HG03469 (cell line): ENCODE measurements at regions not wholly inside any gene's neighbourhood (a gene's known extent, or its start where the extent isn't known, plus 50 kb on each side); places are given as distances from the start of the nearest gene placed in this dataset.
"Not testable (repeated sequence)": the region's sequence is repeated elsewhere in the genome, so short reads cannot be mapped to it uniquely, and the experiment has no call there.

Experiments used
- ATAC-seq: cut with Tn5 transposase; IDR thresholded peaks from one replicate; pipeline ENCODE4 v1.9.1; 2021; ENCODE audit warnings: mild to moderate bottlenecking, moderate library complexity, moderate number of reproducible peaks; ENCODE audit not compliant: unreplicated experiment

DNA sequence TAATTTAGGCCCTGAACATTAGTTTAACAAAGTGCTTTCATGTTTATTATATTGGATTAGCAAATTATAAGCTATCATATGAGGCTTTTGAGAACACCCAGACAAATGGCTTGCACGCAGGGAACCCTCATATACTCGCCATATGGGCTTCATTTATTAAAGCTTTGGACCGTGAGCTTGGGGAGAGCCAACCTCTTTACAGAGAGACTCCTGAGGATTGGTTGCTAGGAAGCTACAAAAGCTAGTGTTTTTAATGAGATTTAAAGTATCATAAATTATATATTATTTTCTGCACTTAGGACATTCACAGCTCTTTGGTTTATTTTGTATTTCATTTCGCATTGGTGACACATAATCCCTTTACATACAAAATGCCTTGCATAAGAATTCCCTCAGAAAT is 193.8 kb upstream of the TOX3 start:
- no peak for ATAC-seq

DNA sequence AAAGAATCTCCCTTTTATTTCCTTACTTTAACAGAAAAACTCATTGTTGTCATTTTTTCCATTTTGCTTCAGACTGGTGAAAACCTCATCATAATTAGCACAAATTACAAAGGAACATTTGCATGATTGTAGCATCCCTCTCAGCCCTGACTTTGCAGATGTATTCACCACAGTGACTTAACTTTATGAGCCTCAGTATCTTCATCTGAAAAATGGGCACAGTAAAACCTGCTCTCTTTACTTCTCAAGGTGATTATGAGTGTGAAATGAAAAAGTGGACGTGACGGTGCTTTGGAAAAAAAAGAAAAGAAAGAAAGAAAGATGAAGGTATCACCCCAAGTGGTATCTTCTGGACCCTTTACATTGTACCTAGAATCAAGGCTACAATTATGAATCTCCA is 193.4 kb upstream of the TOX3 start:
- no peak for ATAC-seq

DNA sequence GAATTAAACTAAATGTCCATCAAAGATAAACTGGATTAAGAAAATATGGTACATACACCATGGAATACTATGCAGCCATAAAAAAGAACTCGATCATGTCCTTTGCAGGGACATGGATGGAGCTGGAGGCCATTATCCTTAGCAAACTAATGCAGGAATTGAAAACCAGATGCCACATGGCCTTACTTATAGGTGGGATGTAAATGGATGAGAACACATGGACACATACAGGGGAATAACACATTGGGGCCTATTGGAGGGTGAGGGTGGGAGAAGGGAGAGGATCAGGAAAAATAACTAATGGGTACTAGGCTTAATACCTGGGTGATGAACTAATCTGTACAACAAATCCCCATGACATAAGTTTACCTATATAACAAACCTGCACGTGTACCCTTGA is 192.0 kb upstream of the TOX3 start:
- not testable (repeated sequence) for ATAC-seq

DNA sequence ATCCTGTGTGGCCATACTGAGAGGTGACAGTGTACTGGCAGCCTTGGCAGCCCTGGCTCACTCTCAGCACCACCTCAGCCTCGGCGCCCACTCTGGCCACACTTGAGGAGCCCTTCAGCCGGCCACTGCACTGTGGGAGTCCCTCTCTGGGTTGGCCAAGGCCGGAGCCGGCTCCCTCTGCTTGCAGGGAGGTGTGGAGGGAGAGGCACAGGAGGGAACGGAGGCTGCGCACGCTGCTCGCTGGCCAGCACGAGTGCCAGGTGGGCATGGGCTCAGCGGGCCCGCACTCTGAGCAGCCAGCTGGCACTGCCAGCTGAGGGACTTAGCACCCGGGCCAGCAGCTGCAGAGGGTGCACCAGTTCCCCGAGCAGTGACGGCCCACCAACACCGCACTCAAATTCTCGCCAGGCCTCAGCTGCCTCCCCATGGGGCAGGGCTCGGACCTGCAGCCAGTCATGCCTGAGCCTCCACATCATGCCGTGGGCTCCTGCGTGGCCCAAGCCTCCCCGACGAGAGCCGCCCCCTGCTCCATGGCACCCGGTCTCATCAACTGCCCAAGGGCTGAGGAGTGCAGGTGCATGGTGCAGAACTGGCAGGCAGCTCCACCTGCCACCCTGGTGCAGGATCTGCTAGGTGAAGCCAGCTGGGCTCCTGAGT is 184.4 kb upstream of the TOX3 start:
- no peak for ATAC-seq

DNA sequence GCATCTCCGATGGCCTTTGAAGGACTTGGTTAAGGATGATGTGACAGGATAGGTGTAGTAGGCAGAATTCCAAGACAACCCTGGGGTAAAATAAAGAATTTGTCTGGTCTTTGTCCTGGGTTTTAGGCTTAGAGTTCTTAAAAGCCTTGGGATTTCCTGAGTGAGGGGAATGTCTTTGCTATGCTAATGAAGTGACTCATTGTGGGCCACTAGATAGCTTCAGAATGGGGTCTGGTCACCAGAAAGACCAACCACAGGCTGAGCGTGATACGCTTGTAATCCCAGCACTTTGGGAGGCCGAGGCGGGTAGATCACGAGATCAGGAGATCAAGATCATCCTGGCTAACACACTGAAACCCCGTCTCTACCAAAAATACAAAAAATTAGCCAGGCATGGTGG is 182.8 kb upstream of the TOX3 start:
- no peak for ATAC-seq

DNA sequence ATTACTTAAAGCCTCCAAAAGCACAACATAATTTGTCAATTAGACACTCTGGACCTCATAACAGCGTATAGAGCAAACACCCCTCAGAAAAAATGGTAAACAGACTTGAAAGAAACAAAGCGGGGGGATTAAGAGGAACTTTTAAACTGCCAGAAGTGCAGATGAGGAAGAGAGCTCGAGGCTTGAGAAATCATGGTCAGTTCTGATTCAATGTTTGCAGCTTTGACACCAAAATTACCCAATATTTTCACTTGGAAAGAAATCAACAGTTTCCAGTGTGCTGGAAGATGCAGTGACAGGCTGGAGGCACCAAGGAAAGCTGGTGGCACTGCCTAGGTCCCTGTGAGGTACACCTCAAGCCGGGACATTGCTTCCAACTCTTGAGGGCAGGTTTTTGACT is 180.9 kb upstream of the TOX3 start:
- ATAC-seq: no peak

DNA sequence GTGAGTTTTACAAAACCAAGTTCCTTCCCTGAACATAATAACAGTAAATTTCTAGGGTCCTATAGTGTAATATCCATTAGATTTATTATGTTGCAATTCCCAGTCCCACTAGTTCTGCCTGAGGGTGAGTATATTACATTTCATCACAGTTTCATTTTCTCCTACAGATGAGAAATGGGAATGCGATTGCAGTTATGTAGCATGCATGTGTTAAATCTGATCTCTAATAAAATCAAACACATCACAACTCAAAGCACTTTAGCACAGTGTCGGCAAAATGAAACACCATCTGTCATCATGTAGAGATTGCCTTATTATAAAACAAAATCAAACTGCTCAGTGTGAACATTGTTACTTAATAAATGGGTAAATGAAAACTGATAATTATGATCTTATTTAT is 180.5 kb upstream of the TOX3 start:
- no peak for ATAC-seq

DNA sequence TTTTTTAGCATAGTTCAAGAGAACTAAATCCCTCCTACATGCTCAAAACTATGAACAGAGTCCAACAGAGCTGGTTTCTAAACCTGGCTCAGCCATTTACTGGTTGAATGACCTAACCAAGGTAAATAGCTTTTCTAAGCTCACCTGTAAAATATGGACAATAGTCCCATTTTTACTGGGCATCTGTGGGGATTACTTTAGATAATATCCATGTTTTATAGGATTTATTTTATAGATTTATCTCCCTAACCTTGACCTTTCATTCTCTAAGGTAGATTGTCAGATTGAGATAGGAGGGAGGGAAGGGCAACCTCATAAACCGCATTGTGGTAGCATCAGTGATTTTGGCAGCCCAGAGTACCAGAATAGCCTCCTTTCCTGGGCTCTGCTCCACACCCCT is 178.5 kb upstream of the TOX3 start:
- ATAC-seq: no peak

DNA sequence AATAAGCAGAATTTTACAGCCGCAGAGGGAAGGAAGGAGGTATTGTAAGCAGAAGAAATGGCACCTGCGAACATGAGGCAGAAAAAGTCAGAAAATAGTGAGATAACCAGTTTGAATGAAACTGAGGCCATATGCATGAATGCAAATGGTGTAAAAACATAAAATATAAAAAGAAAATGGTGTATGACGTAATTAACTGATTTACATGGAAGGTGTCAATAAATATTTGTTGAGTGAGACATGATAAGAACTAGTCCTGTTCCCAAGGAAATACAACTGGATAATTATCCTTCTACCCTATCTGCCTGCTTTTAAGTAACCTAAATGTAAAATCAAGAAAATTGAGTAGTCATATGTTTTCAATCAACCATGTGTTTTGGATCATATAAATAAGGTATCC is 178.1 kb upstream of the TOX3 start:
- ATAC-seq: no peak

DNA sequence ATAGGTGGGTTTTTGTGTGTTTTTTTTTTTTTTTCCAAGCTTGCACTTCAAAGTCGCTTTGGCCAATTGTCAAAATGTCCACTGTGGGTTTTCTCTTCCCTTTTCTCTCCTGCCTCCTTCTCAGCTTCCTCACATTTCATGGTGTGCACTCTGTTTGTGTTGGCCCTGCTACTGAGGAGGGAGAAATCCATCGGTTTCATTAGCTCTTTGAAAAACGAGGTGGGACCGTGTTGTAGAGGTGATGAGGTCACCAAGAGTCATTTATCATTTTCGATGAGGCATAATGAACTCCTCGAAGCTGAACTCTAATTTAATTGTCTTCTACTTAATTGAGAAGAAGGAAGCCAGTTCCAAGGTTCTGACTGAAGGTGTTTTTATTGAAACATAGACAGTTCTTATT is 174.4 kb upstream of the TOX3 start:
- no peak for ATAC-seq

DNA sequence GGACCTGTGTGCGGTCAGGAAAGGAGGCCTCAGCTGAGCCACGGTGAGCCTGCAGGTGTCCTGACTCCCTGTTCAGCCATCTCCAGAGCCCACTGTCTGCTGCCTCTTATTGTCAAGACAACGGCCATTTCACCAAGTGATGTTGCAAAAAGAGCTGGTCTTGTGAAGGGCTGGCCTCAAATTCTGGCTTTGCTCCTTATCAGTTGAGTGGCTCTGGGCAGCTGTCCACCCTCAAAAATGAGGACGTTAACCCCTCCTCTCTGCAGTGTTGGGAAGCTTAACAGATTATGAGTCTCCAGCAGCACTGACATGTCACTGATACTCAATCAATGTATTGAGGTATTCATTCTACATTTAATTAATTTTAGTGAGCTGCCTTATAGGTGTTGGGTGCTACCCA is 171.1 kb upstream of the TOX3 start:
- no peak for ATAC-seq

DNA sequence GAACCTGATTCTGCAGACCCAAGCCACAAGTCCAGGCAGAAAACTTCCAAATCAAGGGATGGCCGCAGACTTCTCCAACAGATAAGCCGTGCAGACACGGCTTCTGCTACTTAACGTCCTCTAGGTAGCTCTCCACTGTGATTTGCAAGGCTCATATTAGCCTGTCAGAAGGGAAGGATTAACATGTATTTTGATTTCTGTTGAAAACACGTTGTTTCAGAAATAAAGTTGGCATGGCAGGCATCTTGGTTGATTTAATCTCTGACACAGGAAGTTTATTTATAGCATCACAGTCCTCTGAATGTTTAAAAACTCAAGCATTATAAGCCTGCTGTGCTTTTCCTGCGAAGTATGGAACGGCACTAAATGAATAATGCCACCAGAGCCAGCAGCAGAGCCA is 166.8 kb upstream of the TOX3 start:
- ATAC-seq: no peak

DNA sequence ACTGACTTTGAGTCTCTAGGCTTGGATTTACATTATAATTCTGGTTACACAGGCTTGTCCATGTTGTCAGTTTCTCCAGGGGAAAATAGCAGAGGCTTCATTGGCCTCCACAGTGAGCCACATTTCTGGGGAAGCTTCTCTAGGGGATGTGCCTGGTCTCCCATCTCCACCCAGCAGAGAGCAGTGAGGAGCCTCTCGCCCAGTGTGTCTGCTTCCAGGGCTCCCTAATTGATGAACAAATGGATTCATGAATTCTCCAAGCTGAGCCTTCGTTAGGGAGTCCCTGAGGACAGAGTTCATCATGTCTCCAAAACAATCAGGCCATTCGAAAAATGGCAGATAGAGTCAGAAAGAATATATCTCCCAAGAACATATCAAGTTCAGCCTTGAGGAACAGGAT is 162.4 kb upstream of the TOX3 start:
- ATAC-seq: no peak

DNA sequence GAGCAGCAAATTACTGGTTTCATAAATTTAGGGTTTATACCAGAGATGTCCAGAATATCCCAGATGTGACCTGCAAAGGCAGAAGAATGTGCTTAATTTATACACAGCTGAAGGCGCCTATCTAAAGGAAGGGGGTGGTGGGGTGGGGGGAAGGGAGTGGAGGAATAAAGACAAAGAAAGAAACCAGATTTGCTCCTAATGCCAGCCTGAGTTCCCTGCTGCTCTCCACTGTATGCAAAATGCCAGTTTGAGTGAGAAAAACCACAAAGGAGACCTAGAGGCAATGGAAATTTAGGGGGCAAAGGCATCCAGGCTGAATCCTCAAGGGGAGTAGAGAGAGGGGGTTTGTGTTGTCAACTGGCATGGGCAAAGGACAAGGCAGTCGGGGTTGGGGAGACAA is 161.5 kb upstream of the TOX3 start:
- ATAC-seq: no peak

DNA sequence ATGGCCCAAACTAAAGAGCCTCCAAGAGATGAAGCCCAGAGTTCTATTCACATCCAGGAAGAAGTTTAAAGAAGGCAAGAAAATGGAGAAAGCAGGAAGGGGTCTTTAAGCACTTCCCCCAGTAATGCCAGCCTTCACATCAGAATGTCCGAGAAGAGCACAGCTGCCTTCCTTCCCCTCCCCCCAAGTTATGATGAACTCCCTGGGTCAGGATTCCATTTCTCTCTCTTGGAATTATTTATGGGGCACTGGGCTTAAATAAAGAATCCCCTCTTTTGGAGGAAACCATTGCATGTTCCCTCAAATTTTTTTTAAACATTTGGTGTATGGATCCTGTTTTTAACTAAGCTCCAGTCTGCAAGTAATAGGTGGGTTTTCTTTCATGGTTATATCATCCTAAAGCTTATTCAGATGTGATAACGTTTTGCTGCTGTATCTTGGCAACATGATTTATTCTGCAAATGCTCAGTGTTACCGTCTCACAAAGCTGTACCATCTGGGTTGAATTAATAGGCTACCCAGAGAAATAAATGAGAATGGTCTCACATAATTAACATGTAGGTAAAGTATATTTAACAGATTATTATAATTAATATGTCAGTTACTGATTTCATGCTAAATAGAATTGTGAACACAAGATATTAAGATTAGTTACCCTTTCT is 160.9 kb upstream of the TOX3 start:
- ATAC-seq: no peak

DNA sequence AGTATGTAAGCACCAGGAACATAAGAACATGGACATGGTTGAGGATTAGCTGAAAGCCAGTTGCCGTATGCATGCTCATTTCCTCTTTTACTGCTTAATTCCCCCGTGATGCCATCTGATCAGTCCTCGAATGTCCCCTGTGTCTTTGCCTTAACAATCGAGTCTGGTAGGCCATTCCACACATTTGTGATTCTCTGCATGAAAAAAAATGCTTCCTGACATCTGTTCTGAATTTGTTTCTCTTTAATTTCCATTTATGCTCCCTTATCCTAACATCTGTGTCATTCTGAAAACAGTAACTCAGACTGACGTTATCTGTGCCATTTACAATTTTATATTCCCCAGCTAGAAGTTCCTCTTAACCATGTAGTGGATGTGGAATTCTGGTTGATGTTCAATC is 158.2 kb upstream of the TOX3 start:
- ATAC-seq: no peak

DNA sequence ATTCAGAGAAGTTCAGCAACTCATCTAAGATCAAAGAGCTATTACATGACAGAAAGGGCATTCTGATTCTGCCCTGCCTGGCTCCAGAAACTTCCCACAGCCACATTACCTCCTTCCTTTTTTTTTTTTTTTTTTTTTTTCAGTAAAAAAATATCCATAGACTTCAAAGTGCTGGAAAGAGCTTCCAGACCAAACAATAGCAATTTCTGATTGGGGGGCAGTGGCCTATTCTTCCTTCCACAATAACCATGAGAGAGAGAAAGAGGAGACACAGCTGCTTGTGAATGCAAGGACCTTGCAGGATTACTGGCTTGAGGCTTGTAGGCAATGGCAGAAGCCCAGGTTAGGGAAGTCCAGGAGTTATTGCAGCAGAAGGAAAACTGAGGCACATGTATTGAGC is 151.0 kb upstream of the TOX3 start:
- no peak for ATAC-seq

DNA sequence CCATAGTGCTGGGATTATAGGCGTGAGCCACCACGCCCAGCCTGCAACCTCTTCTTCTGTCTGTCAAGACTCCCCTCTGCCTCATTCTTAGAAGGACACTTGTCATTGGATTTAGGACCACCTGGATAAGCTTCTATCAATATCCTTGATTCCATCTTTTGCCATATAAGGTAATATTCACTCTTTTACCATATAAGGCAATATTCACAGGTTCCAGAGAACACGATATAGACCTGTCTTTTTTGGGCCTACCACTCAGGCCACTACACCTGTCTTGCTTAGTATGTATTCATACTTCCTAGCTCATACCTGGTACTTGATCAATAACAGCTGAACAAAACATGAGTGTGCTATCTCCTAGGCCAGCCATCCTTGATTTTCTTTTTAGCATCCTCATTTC is 149.2 kb upstream of the TOX3 start:
- no peak for ATAC-seq

DNA sequence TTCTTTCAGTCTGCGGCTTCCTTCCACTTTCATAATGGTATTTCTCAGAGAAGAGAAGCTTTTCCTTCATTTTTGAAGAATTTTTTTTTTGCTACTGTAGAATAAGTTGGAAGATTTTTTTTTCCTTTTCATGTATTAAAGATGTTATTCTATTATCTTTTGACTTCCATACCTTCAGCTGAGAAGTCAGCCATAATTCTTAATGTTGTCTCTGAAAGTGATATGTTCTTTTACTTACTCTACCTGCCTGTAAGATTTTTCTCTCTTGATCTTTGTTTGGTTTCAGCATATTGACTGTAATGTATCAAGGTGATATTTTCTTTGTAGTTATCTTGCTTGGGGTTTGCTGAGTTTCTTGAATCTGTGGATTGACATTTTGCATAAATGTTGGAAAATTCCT is 143.5 kb upstream of the TOX3 start:
- ATAC-seq: no peak

DNA sequence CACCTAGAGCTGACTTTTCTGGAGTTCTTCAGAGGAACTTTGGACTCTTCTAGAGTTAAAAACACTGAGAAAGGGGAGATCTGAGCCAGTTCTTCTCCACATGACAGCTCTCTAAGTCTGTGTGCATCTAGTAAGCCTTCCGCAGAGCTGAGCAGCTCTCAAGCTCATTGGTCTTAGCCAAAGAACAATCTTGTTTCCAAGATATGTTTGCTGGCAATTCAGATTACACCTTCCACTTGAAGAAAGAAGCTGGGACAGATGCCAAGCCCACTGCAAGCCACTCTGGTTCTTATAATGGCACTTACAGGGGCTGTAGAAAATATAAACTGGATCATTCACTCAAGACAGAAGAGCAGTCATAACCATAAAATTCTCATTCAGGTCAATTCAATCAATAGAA is 134.1 kb upstream of the TOX3 start:
- no peak for ATAC-seq

DNA sequence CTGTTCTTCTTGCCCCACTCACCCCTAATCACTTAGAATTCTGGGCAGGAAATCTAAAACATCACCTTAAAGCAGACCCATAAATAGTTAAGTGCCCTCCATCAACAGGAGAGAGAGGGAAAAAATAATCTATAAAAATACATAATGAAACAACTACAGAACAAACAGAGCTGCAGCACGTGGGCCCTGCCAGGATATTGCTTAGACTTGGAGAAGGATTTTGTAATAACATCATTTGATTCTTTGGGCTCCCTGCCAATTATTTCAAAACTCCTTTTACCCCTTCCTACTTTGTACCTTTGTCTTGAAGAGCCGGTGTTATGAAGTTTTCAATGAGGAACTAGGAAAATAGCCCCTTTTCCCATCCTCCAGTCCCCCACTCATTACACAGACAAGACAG is 130.6 kb upstream of the TOX3 start:
- ATAC-seq: no peak

DNA sequence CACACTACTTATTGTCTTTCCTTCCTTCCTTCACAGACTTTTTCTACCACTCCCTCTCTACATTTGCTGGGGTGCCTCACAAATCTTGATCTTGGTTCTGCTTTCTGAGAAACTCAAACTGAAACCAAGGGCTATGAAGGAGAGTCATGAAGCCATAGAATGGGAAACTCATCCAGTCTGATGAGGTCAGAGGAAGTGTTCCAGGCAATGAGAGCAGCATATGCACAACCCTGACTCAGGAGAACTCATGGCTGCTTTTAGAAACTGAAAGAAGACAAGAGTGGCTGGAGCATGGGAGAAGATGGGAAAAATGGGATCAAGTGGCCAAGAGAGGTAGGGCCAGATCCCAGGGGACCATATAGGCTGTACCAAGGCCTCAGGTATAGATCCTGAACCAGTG is 130.0 kb upstream of the TOX3 start:
- no peak for ATAC-seq

DNA sequence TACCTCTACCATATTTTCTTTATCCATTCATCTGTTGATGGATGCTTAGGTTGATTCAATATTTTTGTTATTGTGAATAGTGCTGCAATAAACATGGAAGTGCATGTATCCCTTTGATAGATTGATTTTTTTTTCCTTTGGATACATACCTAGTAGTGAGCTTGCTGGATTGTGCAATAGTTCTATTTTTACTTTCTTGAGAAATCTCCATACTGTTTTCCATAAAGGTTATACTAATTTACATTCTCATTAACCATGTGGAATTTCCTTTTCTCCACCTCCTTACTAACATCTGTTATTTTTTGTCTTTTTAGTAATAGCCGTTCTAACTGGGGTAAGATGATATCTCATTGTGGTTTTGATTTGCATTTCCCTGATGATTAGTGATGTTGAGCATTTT is 124.6 kb upstream of the TOX3 start:
- no peak for ATAC-seq
